Pancreas (tissue), 10 donors: ENCODE measurements at regions not wholly inside any gene's neighbourhood (a gene's known extent, or its start where the extent isn't known, plus 50 kb on each side); places are given as distances from the start of the nearest gene placed in this dataset.

Experiments used
- ATAC-seq, 4 donors: fragments of 200-7000 bp; cut with Tn5 transposase; one replicate each; pipeline versions ENCODE4 v1.8.0 to v1.9.1; 2020; ENCODE audit warnings: mild to moderate bottlenecking in 4 of 4, moderate library complexity in 4 of 4
- DNase-seq, 6 donors: peaks; one replicate each; pipeline ENCODE4 v3.0.0-alpha.2; 2020
- FAIRE-seq: peaks from 2 replicates; lab custom pipeline; 2012; peaks lifted over from hg19 to GRCh38; lab: Jason Lieb, UNC
- H3K27ac ChIP-seq, 4 donors: fragments of 200-600 bp; sonication (generic); 1 replicate in 3 of 4; 2 replicates in 1 of 4; pipeline versions ENCODE4 v1.5.0 to v1.8.0; 2020
- H3K27me3 ChIP-seq, 4 donors: fragments of 200-600 bp; one replicate each; pipeline ENCODE4 v1.8.0; 2021
- H3K36me3 ChIP-seq, 3 donors: fragments of 200-600 bp; sonication (generic) in 1 of 3; one replicate each; pipeline versions ENCODE4 v1.5.0 to v1.8.0; 2020 to 2021
- H3K4me1 ChIP-seq, 3 donors: fragments of 200-600 bp; one replicate each; pipeline ENCODE4 v1.8.0; 2021
- H3K4me3 ChIP-seq, 4 donors: fragments of 200-600 bp; sonication (generic) in 2 of 4; one replicate each; pipeline versions ENCODE4 v1.5.0 to v1.8.0; 2020 to 2021
- H3K9me3 ChIP-seq, 4 donors: fragments of 200-600 bp; one replicate each; pipeline ENCODE4 v1.8.0; 2021
- WGBS, 2 donors: extraction: QIAGEN DNeasy Blood & Tissue Kit; methylation state at CpG; one replicate each; pipeline ENCODE4 v1.1.7; 2013; 5-methylcytosine and 5-hydroxymethylcytosine counted together
- intact Hi-C, 3 donors: fragments of 100-400 bp; cut with DNase I; formaldehyde crosslinking; loops; one replicate each; pipeline versions ENCODE4 v1.11.1 to v1.14.2; 2022
- TF ChIP-seq, protein P1 (sequence below), 4 donors: fragments of 200-600 bp; sonication (generic) in 3 of 4; IDR thresholded peaks; one replicate each; pipeline versions ENCODE4 v1.5.0 to v1.8.0; 2021; ENCODE audit warnings: antibody characterized with exemption in 4 of 4
- donor health status: healthy with polysubstance abuse.
- donor health status: DM: no; HTN: no; CAD: no; lungs with moderate emphysema.
- donor health status: DM: no; HTN: no; CAD: no.
- donor health status: control.
- donor health status: control.
- donor health status: Bipolar disorder and iron deficiency.
- donor health status: DM: yes; HTN: yes; CAD: no.
- donor health status: DM: no; HTN: no; CAD: no.
- donor health status: DM: no; HTN: no; CAD: no.
- donor health status: DM: yes; HTN: yes; CAD: no.

DNA sequence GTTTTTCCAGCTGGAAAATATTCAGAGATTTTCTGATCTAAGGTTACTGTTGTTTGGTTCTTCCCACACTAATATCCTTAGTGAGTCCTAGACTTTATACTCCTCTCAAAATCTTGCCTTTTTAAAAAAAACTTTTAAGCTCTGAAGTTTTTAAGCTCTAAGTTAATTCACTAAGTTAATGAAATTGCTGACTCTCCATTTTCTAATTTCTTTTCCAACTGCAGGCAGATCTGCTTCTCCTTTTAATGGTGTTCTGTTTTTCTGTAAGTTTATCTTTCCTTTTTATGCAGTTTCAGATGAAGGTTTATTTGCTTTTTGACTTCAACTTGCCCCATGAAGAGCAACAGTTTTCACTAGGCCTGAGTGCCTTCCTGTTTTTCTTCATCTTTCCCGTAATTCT is 125.8 kb upstream of the ARHGAP42 start:
- peaks cover 0 to 4% (median 0%) of the 10 kb centered on the region in 3 donors for H3K4me1 ChIP-seq
- intact Hi-C loops, result no loop called here
- FAIRE-seq, result no peak
- no peak overlapping the region for H3K4me3 ChIP-seq
- no peaks in the 10 kb centered on the region for H3K9me3 ChIP-seq
- no peaks in the 10 kb centered on the region for H3K36me3 ChIP-seq
- ATAC-seq, result no peak
- H3K27me3 ChIP-seq, result no peaks in the 10 kb centered on the region
- no peak overlapping the region for H3K27ac ChIP-seq
- TF ChIP-seq, protein P1, sequence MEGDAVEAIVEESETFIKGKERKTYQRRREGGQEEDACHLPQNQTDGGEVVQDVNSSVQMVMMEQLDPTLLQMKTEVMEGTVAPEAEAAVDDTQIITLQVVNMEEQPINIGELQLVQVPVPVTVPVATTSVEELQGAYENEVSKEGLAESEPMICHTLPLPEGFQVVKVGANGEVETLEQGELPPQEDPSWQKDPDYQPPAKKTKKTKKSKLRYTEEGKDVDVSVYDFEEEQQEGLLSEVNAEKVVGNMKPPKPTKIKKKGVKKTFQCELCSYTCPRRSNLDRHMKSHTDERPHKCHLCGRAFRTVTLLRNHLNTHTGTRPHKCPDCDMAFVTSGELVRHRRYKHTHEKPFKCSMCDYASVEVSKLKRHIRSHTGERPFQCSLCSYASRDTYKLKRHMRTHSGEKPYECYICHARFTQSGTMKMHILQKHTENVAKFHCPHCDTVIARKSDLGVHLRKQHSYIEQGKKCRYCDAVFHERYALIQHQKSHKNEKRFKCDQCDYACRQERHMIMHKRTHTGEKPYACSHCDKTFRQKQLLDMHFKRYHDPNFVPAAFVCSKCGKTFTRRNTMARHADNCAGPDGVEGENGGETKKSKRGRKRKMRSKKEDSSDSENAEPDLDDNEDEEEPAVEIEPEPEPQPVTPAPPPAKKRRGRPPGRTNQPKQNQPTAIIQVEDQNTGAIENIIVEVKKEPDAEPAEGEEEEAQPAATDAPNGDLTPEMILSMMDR (IDR thresholded peaks at IDR 0.05), result no peak
- 0 to 53% methylated on average over 1 of the region's 1 CpG for WGBS, 2 donors
- DNase-seq, result no peak

DNA sequence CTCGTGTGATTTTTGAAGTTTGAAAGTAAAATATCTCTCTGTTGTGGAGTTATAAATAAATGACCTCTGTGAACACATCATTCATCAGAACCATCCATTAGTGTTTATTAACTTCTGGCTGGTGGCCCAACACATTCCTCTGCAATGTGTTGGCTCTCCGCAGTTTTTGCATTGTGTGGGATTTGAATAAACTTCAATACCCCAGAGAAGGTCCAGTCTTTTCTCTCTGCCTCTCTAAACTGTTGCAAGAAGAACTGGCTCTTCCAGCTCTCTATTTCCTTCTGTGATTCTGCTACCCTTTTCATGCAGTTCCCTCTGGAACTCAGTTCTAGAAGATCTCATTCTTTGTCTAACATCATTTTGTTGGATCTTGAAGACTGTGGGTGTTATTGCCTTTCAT is 125.0 kb upstream of the ARHGAP42 start:
- DNase-seq (peak in 1 of 6 donors; percentile 22), ATAC-seq (peak; percentile 43 to 78 (median 64)), FAIRE-seq (no peak)
- Histone ChIP-seq H3K27me3 (no peaks in the 10 kb centered on the region), H3K4me3 (no peak overlapping the region), H3K36me3 (no peaks in the 10 kb centered on the region), H3K27ac (no peak overlapping the region), H3K4me1 (peaks cover 0 to 4% (median 0%) of the 10 kb centered on the region in 3 donors), H3K9me3 (no peaks in the 10 kb centered on the region)
- TF ChIP-seq, protein P1 (IDR thresholded peaks at IDR 0.05), result no peak
- WGBS, 2 donors, result 20% methylated on average over 2 of the region's 2 CpGs
- intact Hi-C loops, result no loop called here

DNA sequence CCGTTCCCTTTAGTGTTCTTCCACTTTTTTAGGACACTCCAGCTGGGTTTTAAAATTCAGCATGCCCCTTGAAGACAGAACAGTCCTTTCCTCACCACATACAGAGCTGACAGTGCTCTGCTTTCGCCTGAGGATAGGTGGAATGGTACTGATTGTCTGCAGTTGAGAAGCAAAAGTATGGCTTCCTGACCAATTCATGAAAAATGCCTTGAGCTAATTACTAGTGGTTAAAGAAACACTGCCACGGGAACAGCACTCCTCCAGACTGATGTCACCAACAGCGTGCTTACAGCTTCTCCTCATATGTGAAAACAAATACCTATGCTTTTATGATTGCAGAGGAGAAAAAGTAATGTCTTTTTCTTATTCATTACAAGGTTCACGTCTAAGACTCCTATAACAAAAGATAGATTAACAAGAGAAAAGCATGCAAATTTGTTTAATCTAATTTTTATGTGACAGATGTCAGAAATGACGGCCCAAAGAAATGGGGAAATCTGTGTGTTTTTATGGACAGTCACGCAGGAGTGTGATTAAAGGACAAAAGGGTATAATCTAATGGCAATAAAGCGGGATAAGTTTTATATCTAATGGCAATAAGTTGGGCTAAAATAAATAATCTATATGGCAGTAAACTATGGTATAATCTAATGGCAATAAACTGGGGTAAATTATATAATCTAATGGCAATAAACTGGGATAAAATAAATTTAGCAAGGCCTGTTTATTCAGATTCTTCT is 123.4 kb upstream of the ARHGAP42 start:
- FAIRE-seq, result no peak
- Histone ChIP-seq H3K36me3 (no peaks in the 10 kb centered on the region), H3K4me1 (peaks cover 0 to 4% (median 0%) of the 10 kb centered on the region in 3 donors), H3K4me3 (no peak overlapping the region), H3K27ac (no peak overlapping the region), H3K9me3 (no peaks in the 10 kb centered on the region), H3K27me3 (no peaks in the 10 kb centered on the region)
- 74 to 87% methylated on average over 8 of the region's 8 CpGs for WGBS, 2 donors
- ATAC-seq, result no peak
- intact Hi-C loops, result no loop called here
- TF ChIP-seq, protein P1 (IDR thresholded peaks at IDR 0.05), result no peak
- no peak for DNase-seq

DNA sequence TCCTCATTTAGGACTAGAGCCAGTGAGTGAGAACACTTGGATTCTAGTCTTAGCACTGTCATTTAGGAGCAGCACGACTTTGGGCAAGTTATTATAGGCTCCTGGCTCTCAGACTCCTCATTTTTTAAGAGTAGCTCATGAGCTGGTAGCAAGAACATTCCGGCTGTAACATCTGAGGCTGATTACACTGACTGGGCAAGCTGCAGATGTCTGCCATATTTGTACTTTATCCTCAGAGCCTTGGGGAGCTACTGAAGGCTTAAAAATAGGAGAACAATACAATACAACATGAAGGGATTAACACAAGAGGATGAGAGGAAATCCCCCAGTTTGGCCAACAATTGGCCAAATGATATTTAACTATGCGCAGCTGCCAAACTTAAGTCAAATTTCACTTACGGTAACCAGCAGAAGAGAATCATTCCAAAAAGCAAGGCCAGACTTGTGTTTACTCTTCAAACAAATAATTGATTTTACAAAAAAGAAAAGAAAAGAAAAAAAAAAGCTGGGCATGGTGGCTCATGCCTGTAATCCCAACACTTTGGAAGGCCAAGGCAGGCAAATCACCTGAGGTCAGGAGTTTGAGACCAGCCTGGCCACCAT is 113.1 kb upstream of the ARHGAP42 start:
- FAIRE-seq, result no peak
- intact Hi-C loops, result loop anchor here in 1 of 3 donors (10.0 kb wide), 1 partner anchor 281 kb away; no protein-coding TSS in a partner anchor
- H3K9me3 ChIP-seq, result no peaks in the 10 kb centered on the region
- WGBS, 2 donors, result 52 to 61% methylated on average over 4 of the region's 4 CpGs
- DNase-seq, result no peak
- TF ChIP-seq, protein P1 (IDR thresholded peaks at IDR 0.05), result no peak
- no peaks in the 10 kb centered on the region for H3K36me3 ChIP-seq
- ATAC-seq, result no peak
- no peak overlapping the region for H3K27ac ChIP-seq
- no peaks in the 10 kb centered on the region for H3K27me3 ChIP-seq
- H3K4me1 ChIP-seq, result peaks cover 0 to 5% (median 0%) of the 10 kb centered on the region in 3 donors
- no peak overlapping the region for H3K4me3 ChIP-seq
